ENCODE measurements at regions not wholly inside any gene's neighbourhood (a gene's known extent, or its start where the extent isn't known, plus 50 kb on each side); places are given as distances from the start of the nearest gene placed in this dataset.

GRCh38 chr2:198359308-198359707 lies 554.9 kb downstream of the PLCL1 start:
- Histone ChIP-seq H3K79me1 (ENCODE audit: low read depth, low read length) (no peaks in the 10 kb centered on the region), H3K14ac (ENCODE audit: low read length) (no peak overlapping the region), H3K9ac (ENCODE audit: low read depth, low read length, poor library complexity) (no peak overlapping the region), H3K23ac (ENCODE audit: low read depth, low read length, poor library complexity) (no peak overlapping the region), H3K9me3 (replicated peaks in 1 of 2; ENCODE audit: control insufficient read depth in 2 of 2, insufficient read depth in 1 of 2, low read depth in 1 of 2, low read length in 2 of 2) (peaks cover 0 to 2% of the 10 kb centered on the region in 2 donors), H2BK5ac (ENCODE audit: low read length) (no peak overlapping the region), H2AK5ac (ENCODE audit: low read depth, low read length) (no peak overlapping the region), H2AFZ (ENCODE audit: low read length) (no peak overlapping the region), H4K8ac (ENCODE audit: low read depth, low read length) (no peak overlapping the region), H3K4ac (ENCODE audit: low read length) (no peak overlapping the region), H3K27ac (replicated peaks; ENCODE audit: low read length) (no peak overlapping the region), H3K18ac (ENCODE audit: low read length) (no peak overlapping the region), H3K36me3 (replicated peaks in 1 of 2; ENCODE audit: control insufficient read depth in 2 of 2, insufficient read depth in 2 of 2, low read length in 2 of 2) (no peaks in the 10 kb centered on the region), H2BK12ac (ENCODE audit: low read length) (no peak overlapping the region), H2BK15ac (ENCODE audit: low read length) (no peak overlapping the region), H3K4me3 (ENCODE audit: low read length in 2 of 2) (no peak overlapping the region), H3K4me1 (ENCODE audit: control insufficient read depth in 2 of 2, insufficient read depth in 1 of 2, low read depth in 1 of 2, low read length in 2 of 2) (no peaks in the 10 kb centered on the region), H4K91ac (ENCODE audit: low read depth, low read length, poor library complexity) (no peak overlapping the region), H2BK120ac (ENCODE audit: low read depth, low read length) (no peak overlapping the region), H3K4me2 (ENCODE audit: insufficient read depth, low read length, poor library complexity, severe bottlenecking) (no peak overlapping the region), H3K27me3 (ENCODE audit: control insufficient read depth in 3 of 3, insufficient read depth in 3 of 3, low read depth in 1 of 3, low read length in 3 of 3) (no peaks in the 10 kb centered on the region)
- no CpG with 5 or more reads among the region's 5 CpGs for WGBS, 2 donors (ENCODE audit: extremely low coverage in 2 of 2, insufficient read length in 2 of 2, insufficient replicate concordance in 1 of 2)
- DNase-seq (ENCODE audit: low spot score) = no peak

- Histone ChIP-seq H3K14ac (ENCODE audit: low read length) (no peak overlapping the region), H2AFZ (ENCODE audit: low read length) (no peak overlapping the region), H3K36me3 (replicated peaks in 1 of 2; ENCODE audit: control insufficient read depth in 2 of 2, insufficient read depth in 2 of 2, low read length in 2 of 2) (no peaks in the 10 kb centered on the region), H2BK120ac (ENCODE audit: low read depth, low read length) (no peak overlapping the region), H2AK5ac (ENCODE audit: low read depth, low read length) (no peak overlapping the region), H2BK15ac (ENCODE audit: low read length) (no peak overlapping the region), H3K18ac (ENCODE audit: low read length) (no peak overlapping the region), H3K4me3 (ENCODE audit: low read length in 2 of 2) (no peak overlapping the region), H3K4me2 (ENCODE audit: insufficient read depth, low read length, poor library complexity, severe bottlenecking) (no peak overlapping the region), H2BK5ac (ENCODE audit: low read length) (no peak overlapping the region), H4K8ac (ENCODE audit: low read depth, low read length) (no peak overlapping the region), H3K4ac (ENCODE audit: low read length) (no peak overlapping the region), H2BK12ac (ENCODE audit: low read length) (no peak overlapping the region), H3K79me1 (ENCODE audit: low read depth, low read length) (no peaks in the 10 kb centered on the region), H4K91ac (ENCODE audit: low read depth, low read length, poor library complexity) (no peak overlapping the region), H3K9me3 (replicated peaks in 1 of 2; ENCODE audit: control insufficient read depth in 2 of 2, insufficient read depth in 1 of 2, low read depth in 1 of 2, low read length in 2 of 2) (peaks cover 0 to 2% of the 10 kb centered on the region in 2 donors), H3K27ac (replicated peaks; ENCODE audit: low read length) (no peak overlapping the region), H3K9ac (ENCODE audit: low read depth, low read length, poor library complexity) (no peak overlapping the region), H3K23ac (ENCODE audit: low read depth, low read length, poor library complexity) (no peak overlapping the region), H3K4me1 (ENCODE audit: control insufficient read depth in 2 of 2, insufficient read depth in 1 of 2, low read depth in 1 of 2, low read length in 2 of 2) (no peaks in the 10 kb centered on the region), H3K27me3 (ENCODE audit: control insufficient read depth in 3 of 3, insufficient read depth in 3 of 3, low read depth in 1 of 3, low read length in 3 of 3) (no peaks in the 10 kb centered on the region)
- DNase-seq (ENCODE audit: low spot score) = no peak
- no CpG with 5 or more reads among the region's 4 CpGs for WGBS, 2 donors (ENCODE audit: extremely low coverage in 2 of 2, insufficient read length in 2 of 2, insufficient replicate concordance in 1 of 2)
Observed at GRCh38 chr2:198356157-198356556, 551.8 kb downstream of the PLCL1 start.

- Histone ChIP-seq H3K9me3 (replicated peaks in 1 of 2; ENCODE audit: control insufficient read depth in 2 of 2, insufficient read depth in 1 of 2, low read depth in 1 of 2, low read length in 2 of 2) (peaks cover 0 to 2% of the 10 kb centered on the region in 2 donors), H2BK15ac (ENCODE audit: low read length) (no peak overlapping the region), H3K4me2 (ENCODE audit: insufficient read depth, low read length, poor library complexity, severe bottlenecking) (no peak overlapping the region), H3K27me3 (ENCODE audit: control insufficient read depth in 3 of 3, insufficient read depth in 3 of 3, low read depth in 1 of 3, low read length in 3 of 3) (no peaks in the 10 kb centered on the region), H2BK120ac (ENCODE audit: low read depth, low read length) (no peak overlapping the region), H3K23ac (ENCODE audit: low read depth, low read length, poor library complexity) (no peak overlapping the region), H3K79me1 (ENCODE audit: low read depth, low read length) (no peaks in the 10 kb centered on the region), H2AFZ (ENCODE audit: low read length) (no peak overlapping the region), H3K14ac (ENCODE audit: low read length) (no peak overlapping the region), H2BK12ac (ENCODE audit: low read length) (no peak overlapping the region), H3K36me3 (replicated peaks in 1 of 2; ENCODE audit: control insufficient read depth in 2 of 2, insufficient read depth in 2 of 2, low read length in 2 of 2) (no peaks in the 10 kb centered on the region), H4K8ac (ENCODE audit: low read depth, low read length) (no peak overlapping the region), H4K91ac (ENCODE audit: low read depth, low read length, poor library complexity) (no peak overlapping the region), H2AK5ac (ENCODE audit: low read depth, low read length) (no peak overlapping the region), H2BK5ac (ENCODE audit: low read length) (no peak overlapping the region), H3K4me1 (ENCODE audit: control insufficient read depth in 2 of 2, insufficient read depth in 1 of 2, low read depth in 1 of 2, low read length in 2 of 2) (no peaks in the 10 kb centered on the region), H3K4ac (ENCODE audit: low read length) (no peak overlapping the region), H3K27ac (replicated peaks; ENCODE audit: low read length) (no peak overlapping the region), H3K4me3 (ENCODE audit: low read length in 2 of 2) (no peak overlapping the region), H3K9ac (ENCODE audit: low read depth, low read length, poor library complexity) (no peak overlapping the region), H3K18ac (ENCODE audit: low read length) (no peak overlapping the region)
- no peak for DNase-seq (ENCODE audit: low spot score)
- no CpG with 5 or more reads among the region's 4 CpGs for WGBS, 2 donors (ENCODE audit: extremely low coverage in 2 of 2, insufficient read length in 2 of 2, insufficient replicate concordance in 1 of 2)
Observed at GRCh38 chr2:198351647-198352046, 547.3 kb downstream of the PLCL1 start.

- no CpG with 5 or more reads among the region's 4 CpGs for WGBS, 2 donors (ENCODE audit: extremely low coverage in 2 of 2, insufficient read length in 2 of 2, insufficient replicate concordance in 1 of 2)
Observed at GRCh38 chr2:198347946-198348345, 543.6 kb downstream of the PLCL1 start.

More at GRCh38 chr2:198347946-198348345, 543.6 kb downstream of the PLCL1 start:
- Histone ChIP-seq H3K36me3 (replicated peaks in 1 of 2; ENCODE audit: control insufficient read depth in 2 of 2, insufficient read depth in 2 of 2, low read length in 2 of 2) (no peaks in the 10 kb centered on the region), H3K4me2 (ENCODE audit: insufficient read depth, low read length, poor library complexity, severe bottlenecking) (no peak overlapping the region), H3K4me1 (ENCODE audit: control insufficient read depth in 2 of 2, insufficient read depth in 1 of 2, low read depth in 1 of 2, low read length in 2 of 2) (no peaks in the 10 kb centered on the region), H3K18ac (ENCODE audit: low read length) (no peak overlapping the region), H2AFZ (ENCODE audit: low read length) (no peak overlapping the region), H3K9ac (ENCODE audit: low read depth, low read length, poor library complexity) (no peak overlapping the region), H3K79me1 (ENCODE audit: low read depth, low read length) (no peaks in the 10 kb centered on the region), H2BK5ac (ENCODE audit: low read length) (no peak overlapping the region), H4K8ac (ENCODE audit: low read depth, low read length) (no peak overlapping the region), H2BK15ac (ENCODE audit: low read length) (no peak overlapping the region), H3K14ac (ENCODE audit: low read length) (no peak overlapping the region), H2BK120ac (ENCODE audit: low read depth, low read length) (no peak overlapping the region), H2BK12ac (ENCODE audit: low read length) (no peak overlapping the region), H3K4me3 (ENCODE audit: low read length in 2 of 2) (no peak overlapping the region), H3K9me3 (replicated peaks in 1 of 2; ENCODE audit: control insufficient read depth in 2 of 2, insufficient read depth in 1 of 2, low read depth in 1 of 2, low read length in 2 of 2) (no peaks in the 10 kb centered on the region), H3K4ac (ENCODE audit: low read length) (no peak overlapping the region), H4K91ac (ENCODE audit: low read depth, low read length, poor library complexity) (no peak overlapping the region), H3K27ac (replicated peaks; ENCODE audit: low read length) (no peak overlapping the region), H2AK5ac (ENCODE audit: low read depth, low read length) (no peak overlapping the region), H3K27me3 (ENCODE audit: control insufficient read depth in 3 of 3, insufficient read depth in 3 of 3, low read depth in 1 of 3, low read length in 3 of 3) (no peaks in the 10 kb centered on the region), H3K23ac (ENCODE audit: low read depth, low read length, poor library complexity) (no peak overlapping the region)
- no peak for DNase-seq (ENCODE audit: low spot score)
